ENCODE measurements at regions not wholly inside any gene's neighbourhood (a gene's known extent, or its start where the extent isn't known, plus 50 kb on each side); places are given as distances from the start of the nearest gene placed in this dataset.

- TF ChIP-seq, protein P1, sequence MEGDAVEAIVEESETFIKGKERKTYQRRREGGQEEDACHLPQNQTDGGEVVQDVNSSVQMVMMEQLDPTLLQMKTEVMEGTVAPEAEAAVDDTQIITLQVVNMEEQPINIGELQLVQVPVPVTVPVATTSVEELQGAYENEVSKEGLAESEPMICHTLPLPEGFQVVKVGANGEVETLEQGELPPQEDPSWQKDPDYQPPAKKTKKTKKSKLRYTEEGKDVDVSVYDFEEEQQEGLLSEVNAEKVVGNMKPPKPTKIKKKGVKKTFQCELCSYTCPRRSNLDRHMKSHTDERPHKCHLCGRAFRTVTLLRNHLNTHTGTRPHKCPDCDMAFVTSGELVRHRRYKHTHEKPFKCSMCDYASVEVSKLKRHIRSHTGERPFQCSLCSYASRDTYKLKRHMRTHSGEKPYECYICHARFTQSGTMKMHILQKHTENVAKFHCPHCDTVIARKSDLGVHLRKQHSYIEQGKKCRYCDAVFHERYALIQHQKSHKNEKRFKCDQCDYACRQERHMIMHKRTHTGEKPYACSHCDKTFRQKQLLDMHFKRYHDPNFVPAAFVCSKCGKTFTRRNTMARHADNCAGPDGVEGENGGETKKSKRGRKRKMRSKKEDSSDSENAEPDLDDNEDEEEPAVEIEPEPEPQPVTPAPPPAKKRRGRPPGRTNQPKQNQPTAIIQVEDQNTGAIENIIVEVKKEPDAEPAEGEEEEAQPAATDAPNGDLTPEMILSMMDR (IDR thresholded peaks at IDR 0.05; ENCODE audit: low read depth, low read length, missing input control): no peak
- TF ChIP-seq GABPA (IDR thresholded peaks at IDR 0.05 in 1 of 2, conservative IDR thresholded peaks at IDR 0.05 in 1 of 2): no peak
These were observed 959.9 kb downstream of the DIAPH3 start for GRCh38 chr13:59203855-59204254.
